ENCODE measurements at regions not wholly inside any gene's neighbourhood (a gene's known extent, or its start where the extent isn't known, plus 50 kb on each side); places are given as distances from the start of the nearest gene placed in this dataset.

DNA sequence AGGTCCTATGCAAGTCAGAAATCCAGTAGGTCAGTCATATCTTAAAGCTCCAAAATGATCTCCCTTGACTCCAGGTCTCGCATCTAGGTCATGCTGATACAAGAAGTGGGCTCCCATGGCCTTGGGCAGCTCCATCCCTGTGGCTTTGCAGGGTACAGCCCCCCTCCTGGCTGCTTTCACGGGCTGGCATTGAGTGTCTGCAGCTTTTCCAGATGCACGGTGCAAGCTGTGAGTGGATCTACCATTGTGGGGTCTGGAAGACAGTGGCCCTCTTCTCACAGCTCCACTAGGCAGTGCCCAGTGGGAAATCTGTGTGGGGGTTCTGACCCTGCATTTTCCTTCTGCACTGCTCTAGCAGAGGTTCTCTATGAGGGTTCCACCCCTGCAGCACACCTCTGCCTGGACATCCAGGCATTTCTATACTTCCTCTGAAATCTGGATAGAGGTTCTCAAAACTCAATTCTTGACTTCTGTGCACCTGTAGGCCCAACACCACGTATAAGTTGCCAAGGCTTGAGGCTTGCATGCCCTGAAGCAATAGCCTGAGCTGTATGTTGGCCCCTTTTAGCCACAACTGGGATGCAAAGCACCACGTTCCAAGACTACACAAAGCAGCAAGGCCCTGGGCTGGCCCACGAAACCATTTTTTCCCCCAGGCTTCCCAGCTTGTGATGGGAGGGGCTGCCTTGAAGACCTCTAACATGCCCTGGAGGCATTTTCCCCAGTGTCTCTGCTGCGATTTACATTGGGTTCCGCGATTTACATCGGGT lies 472.7 kb downstream of the NPHP4 start:
- Histone ChIP-seq H3K27ac (ENCODE audit: low read depth in 1 of 2, low read length in 1 of 2) (no peak overlapping the region), H3K4me1 (ENCODE audit: control insufficient read depth in 2 of 2, insufficient read depth in 2 of 2, low read length in 2 of 2) (no peaks in the 10 kb centered on the region), H3K9me3 (ENCODE audit: control insufficient read depth in 2 of 2, insufficient read depth in 1 of 2, low read length in 1 of 2) (no peaks in the 10 kb centered on the region), H3K27me3 (ENCODE audit: control insufficient read depth in 2 of 2, insufficient read depth in 1 of 2, low read length in 1 of 2) (no peaks in the 10 kb centered on the region), H3K4me3 (ENCODE audit: low read length in 2 of 2) (no peak overlapping the region), H3K36me3 (ENCODE audit: control insufficient read depth in 2 of 2, insufficient read depth in 2 of 2, low read length in 1 of 2) (no peaks in the 10 kb centered on the region)
- no peak for DNase-seq (ENCODE audit: low read depth in 6 of 9, low spot score in 9 of 9)
- 82% methylated on average over 10 of the region's 10 CpGs for WGBS

DNA sequence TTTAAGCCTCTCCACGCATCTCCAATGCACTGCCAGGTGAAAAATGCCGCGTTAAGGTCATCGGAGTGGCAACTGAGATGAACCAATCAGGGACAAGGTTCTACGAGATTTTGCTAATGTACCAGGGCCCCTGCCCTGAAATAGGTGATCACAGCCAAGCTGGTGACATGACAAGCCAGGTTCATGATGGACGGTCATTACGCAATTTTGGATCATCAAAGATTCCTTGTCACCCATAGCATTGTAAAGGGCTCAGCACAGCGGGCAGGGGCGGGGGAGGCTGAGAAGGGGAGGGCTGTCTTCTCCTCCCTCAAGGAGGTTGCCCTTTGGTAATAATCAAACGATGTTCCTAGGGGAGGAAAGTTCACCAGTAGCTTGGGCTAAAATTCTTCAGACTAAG lies 475.5 kb downstream of the NPHP4 start:
- Histone ChIP-seq H3K27me3 (ENCODE audit: control insufficient read depth in 2 of 2, insufficient read depth in 1 of 2, low read length in 1 of 2) (no peaks in the 10 kb centered on the region), H3K36me3 (ENCODE audit: control insufficient read depth in 2 of 2, insufficient read depth in 2 of 2, low read length in 1 of 2) (no peaks in the 10 kb centered on the region), H3K4me3 (ENCODE audit: low read length in 2 of 2) (no peak overlapping the region), H3K27ac (ENCODE audit: low read depth in 1 of 2, low read length in 1 of 2) (no peak overlapping the region), H3K4me1 (ENCODE audit: control insufficient read depth in 2 of 2, insufficient read depth in 2 of 2, low read length in 2 of 2) (no peaks in the 10 kb centered on the region), H3K9me3 (ENCODE audit: control insufficient read depth in 2 of 2, insufficient read depth in 1 of 2, low read length in 1 of 2) (no peaks in the 10 kb centered on the region)
- DNase-seq (ENCODE audit: low read depth in 6 of 9, low spot score in 9 of 9): no peak
- WGBS: 94% methylated on average over 10 of the region's 10 CpGs

DNA sequence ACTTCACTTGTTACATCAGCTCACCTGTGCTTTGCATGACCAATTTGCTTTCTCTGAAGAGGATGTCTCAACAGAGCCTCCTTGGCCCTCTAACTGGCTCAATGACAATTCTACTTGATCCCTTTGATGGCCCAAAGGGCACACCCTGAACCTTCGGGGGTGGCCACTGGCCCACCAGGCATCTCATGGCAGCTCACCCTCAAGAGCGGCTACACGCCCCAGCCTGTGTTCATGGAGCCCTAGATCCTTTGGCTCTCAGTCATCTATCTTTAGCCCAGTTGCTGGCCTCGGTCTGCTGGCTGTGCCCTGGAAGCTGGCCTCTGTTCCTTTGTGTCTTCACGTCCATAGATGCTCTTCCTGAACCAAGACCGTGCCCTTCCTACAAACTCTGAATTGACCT lies 476.7 kb downstream of the NPHP4 start:
- no peaks in the 10 kb centered on the region for H3K36me3 ChIP-seq (ENCODE audit: control insufficient read depth in 2 of 2, insufficient read depth in 2 of 2, low read length in 1 of 2)
- H3K9me3 ChIP-seq (ENCODE audit: control insufficient read depth in 2 of 2, insufficient read depth in 1 of 2, low read length in 1 of 2): no peaks in the 10 kb centered on the region
- DNase-seq (ENCODE audit: low read depth in 6 of 9, low spot score in 9 of 9): no peak
- no peak overlapping the region for H3K27ac ChIP-seq (ENCODE audit: low read depth in 1 of 2, low read length in 1 of 2)
- 93% methylated on average over 6 of the region's 6 CpGs for WGBS
- H3K27me3 ChIP-seq (ENCODE audit: control insufficient read depth in 2 of 2, insufficient read depth in 1 of 2, low read length in 1 of 2): no peaks in the 10 kb centered on the region
- H3K4me3 ChIP-seq (ENCODE audit: low read length in 2 of 2): no peak overlapping the region
- no peaks in the 10 kb centered on the region for H3K4me1 ChIP-seq (ENCODE audit: control insufficient read depth in 2 of 2, insufficient read depth in 2 of 2, low read length in 2 of 2)

DNA sequence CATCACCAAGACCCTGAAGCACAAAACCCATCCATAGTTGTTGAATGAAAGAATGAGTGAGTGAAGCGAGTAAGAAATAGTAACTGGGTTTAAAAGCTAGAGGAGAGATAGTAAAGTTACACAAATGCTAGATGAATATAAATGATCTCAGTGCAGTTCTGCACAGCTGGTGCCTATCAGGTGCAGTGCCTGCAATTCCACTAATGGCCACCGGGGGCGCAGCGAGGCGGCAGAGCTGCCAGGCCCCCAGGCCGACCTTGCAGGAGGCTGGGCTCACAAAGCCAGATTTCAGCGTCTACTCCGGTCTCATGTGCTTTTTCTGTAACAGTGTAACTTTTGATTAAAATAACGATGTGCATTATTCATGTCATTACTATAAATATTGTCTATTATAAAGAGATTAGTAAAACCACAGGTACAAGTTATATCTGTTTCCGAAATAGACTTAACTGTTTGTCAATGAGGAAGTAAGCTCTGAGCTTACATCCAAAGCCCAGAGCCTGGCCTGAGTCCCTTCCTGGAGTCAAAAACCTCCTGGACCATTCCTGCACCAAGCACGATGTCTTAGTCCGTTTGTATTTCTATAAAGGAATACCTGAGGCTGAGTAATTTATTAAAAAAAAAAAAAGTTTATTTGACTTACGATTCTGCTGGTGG lies 477.6 kb downstream of the NPHP4 start:
- no peak overlapping the region for H3K4me3 ChIP-seq (ENCODE audit: low read length in 2 of 2)
- no peak overlapping the region for H3K27ac ChIP-seq (ENCODE audit: low read depth in 1 of 2, low read length in 1 of 2)
- no peaks in the 10 kb centered on the region for H3K4me1 ChIP-seq (ENCODE audit: control insufficient read depth in 2 of 2, insufficient read depth in 2 of 2, low read length in 2 of 2)
- DNase-seq (ENCODE audit: low read depth in 6 of 9, low spot score in 9 of 9): peak in 5 of 9 donors; percentile 19 to 48 (median 23)
- H3K9me3 ChIP-seq (ENCODE audit: control insufficient read depth in 2 of 2, insufficient read depth in 1 of 2, low read length in 1 of 2): no peaks in the 10 kb centered on the region
- 21% methylated on average over 13 of the region's 13 CpGs for WGBS
- H3K36me3 ChIP-seq (ENCODE audit: control insufficient read depth in 2 of 2, insufficient read depth in 2 of 2, low read length in 1 of 2): no peaks in the 10 kb centered on the region
- no peaks in the 10 kb centered on the region for H3K27me3 ChIP-seq (ENCODE audit: control insufficient read depth in 2 of 2, insufficient read depth in 1 of 2, low read length in 1 of 2)

DNA sequence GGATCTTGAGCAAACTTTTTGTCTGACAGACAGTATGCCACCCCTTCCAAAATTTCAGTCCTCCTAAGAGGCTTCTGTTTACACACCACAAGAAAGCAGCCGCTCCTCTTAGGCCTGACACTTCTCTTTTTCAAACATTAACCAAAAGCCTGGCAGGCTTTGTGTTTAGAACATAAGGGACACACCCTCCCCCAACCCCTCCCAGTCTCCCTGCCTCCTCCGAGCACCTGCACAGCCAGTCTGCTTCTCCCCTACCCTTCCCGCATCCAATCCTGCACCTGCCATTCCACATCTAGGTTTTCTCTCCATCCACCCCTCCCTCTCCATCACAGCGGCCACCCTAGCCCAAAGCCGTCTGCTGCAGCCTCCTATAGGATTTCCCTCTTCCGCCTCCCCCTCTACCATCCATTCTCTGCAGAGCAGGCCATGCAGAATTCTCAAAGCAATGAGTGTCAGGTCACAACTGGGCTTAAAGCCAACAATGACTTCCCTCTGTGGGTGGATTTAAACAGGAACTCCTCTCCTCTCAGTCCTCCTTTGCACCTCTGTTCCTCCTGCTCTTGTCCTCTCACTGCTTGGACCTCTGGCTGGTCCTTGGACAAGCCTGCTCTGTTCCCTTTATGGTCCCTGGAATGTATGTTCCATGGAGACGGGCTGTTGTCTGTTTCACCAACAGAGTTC lies 478.2 kb downstream of the NPHP4 start:
- no peaks in the 10 kb centered on the region for H3K36me3 ChIP-seq (ENCODE audit: control insufficient read depth in 2 of 2, insufficient read depth in 2 of 2, low read length in 1 of 2)
- H3K27ac ChIP-seq (ENCODE audit: low read depth in 1 of 2, low read length in 1 of 2): no peak overlapping the region
- H3K4me1 ChIP-seq (ENCODE audit: control insufficient read depth in 2 of 2, insufficient read depth in 2 of 2, low read length in 2 of 2): no peaks in the 10 kb centered on the region
- peak in 1 of 9 donors; percentile 9 for DNase-seq (ENCODE audit: low read depth in 6 of 9, low spot score in 9 of 9)
- WGBS: 43% methylated on average over 7 of the region's 7 CpGs
- H3K27me3 ChIP-seq (ENCODE audit: control insufficient read depth in 2 of 2, insufficient read depth in 1 of 2, low read length in 1 of 2): no peaks in the 10 kb centered on the region
- no peak overlapping the region for H3K4me3 ChIP-seq (ENCODE audit: low read length in 2 of 2)
- no peaks in the 10 kb centered on the region for H3K9me3 ChIP-seq (ENCODE audit: control insufficient read depth in 2 of 2, insufficient read depth in 1 of 2, low read length in 1 of 2)

DNA sequence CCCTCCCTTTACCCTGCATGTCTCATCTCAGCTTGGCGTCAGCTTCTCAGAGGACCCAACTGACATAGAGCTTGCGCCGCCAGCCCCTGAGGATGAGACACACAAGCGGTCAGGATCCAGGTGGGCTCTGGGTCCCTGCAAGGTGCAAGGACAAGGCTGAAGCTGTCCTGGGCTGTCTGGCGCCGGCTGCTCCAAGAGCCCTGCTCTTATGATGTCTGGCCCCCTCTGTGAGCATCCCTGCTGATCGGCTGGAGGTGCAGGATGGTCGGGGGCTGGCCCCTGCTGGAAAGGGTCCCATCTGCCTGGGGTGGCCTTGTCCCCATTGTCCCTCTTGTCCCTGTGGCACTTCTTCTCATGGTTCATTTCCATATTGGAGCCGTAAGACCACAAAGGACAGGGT lies 479.0 kb downstream of the NPHP4 start:
- no peaks in the 10 kb centered on the region for H3K36me3 ChIP-seq (ENCODE audit: control insufficient read depth in 2 of 2, insufficient read depth in 2 of 2, low read length in 1 of 2)
- H3K27ac ChIP-seq (ENCODE audit: low read depth in 1 of 2, low read length in 1 of 2): no peak overlapping the region
- no peaks in the 10 kb centered on the region for H3K9me3 ChIP-seq (ENCODE audit: control insufficient read depth in 2 of 2, insufficient read depth in 1 of 2, low read length in 1 of 2)
- H3K27me3 ChIP-seq (ENCODE audit: control insufficient read depth in 2 of 2, insufficient read depth in 1 of 2, low read length in 1 of 2): no peaks in the 10 kb centered on the region
- H3K4me1 ChIP-seq (ENCODE audit: control insufficient read depth in 2 of 2, insufficient read depth in 2 of 2, low read length in 2 of 2): no peaks in the 10 kb centered on the region
- no peak for DNase-seq (ENCODE audit: low read depth in 6 of 9, low spot score in 9 of 9)
- no peak overlapping the region for H3K4me3 ChIP-seq (ENCODE audit: low read length in 2 of 2)
- 94% methylated on average over 9 of the region's 9 CpGs for WGBS

DNA sequence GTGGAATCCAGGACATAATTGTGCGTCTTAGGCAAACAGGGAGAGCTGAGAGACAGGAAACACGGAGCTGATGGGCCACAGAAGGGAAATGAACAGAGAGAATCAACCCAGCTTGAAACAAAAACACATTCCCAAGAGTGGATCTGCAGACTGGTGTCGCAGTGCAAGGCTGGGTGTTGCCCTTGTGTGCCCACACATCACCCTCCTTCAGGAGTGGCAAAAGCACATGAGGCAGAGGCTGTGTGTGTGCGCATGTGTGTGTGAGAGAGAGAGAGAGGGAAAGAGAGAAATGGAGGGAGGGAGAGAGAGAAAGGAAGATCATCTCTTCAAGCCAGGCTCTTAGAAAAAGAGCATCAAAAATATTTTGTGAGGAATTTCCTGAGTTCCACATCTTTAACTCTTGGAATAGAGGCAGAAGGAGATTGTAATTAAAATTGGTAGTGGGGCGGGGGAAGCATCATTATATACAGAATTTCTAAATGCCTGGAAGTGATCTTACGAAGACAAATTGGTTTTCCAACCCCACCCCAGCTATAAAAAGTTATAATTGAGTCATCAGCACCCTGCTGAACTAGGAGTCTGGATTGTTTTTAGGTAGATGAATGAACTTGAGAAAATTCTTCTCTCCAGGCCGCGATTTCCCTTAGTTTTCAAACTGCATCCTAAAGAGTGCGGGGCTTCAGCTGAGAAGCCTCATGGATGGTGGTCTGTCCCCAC lies 480.7 kb downstream of the NPHP4 start:
- H3K9me3 ChIP-seq (ENCODE audit: control insufficient read depth in 2 of 2, insufficient read depth in 1 of 2, low read length in 1 of 2): no peaks in the 10 kb centered on the region
- no peak overlapping the region for H3K27ac ChIP-seq (ENCODE audit: low read depth in 1 of 2, low read length in 1 of 2)
- 83% methylated on average over 9 of the region's 9 CpGs for WGBS
- DNase-seq (ENCODE audit: low read depth in 6 of 9, low spot score in 9 of 9): no peak
- H3K36me3 ChIP-seq (ENCODE audit: control insufficient read depth in 2 of 2, insufficient read depth in 2 of 2, low read length in 1 of 2): no peaks in the 10 kb centered on the region
- H3K27me3 ChIP-seq (ENCODE audit: control insufficient read depth in 2 of 2, insufficient read depth in 1 of 2, low read length in 1 of 2): no peaks in the 10 kb centered on the region
- peaks cover 0 to 3% of the 10 kb centered on the region in 2 donors for H3K4me1 ChIP-seq (ENCODE audit: control insufficient read depth in 2 of 2, insufficient read depth in 2 of 2, low read length in 2 of 2)
- no peak overlapping the region for H3K4me3 ChIP-seq (ENCODE audit: low read length in 2 of 2)

DNA sequence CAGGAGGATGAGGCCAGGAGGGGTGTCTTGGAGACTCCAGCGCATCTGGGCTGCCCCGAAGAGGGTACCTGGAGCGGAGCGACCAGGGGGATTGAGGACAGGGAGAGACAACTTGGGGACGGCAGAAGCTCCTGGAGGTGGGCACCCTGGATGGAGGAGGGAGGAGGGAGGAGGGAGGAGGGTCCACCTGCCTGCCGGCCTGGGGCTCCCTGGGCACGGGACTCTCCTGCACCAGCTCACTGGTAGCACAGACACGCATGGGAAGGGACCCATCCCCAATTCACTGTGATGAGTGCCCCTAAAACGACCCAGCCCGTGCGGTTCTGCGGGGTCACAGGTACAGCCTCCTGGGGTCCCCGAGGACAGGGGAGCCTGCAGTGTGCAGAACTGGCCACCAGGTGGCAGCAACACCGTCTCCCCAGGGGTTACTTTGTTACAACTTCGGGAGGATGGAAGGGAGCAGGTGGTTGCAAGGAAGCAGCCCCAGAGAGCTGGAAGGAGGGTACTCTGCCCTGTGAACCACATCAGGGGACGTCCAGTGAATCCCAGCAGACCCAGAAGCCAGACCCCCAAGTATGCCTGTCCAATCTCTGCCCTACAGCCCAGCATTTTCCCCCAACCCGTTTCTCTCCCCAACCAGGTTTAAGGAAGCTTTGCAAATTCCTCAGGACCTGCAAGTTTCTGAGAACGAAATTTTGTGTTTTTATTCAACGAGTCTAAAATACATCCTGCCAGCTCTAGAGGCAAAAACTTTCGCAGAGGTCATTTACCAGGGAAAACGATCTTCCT lies 482.4 kb downstream of the NPHP4 start:
- H3K36me3 ChIP-seq (ENCODE audit: control insufficient read depth in 2 of 2, insufficient read depth in 2 of 2, low read length in 1 of 2): no peaks in the 10 kb centered on the region
- H3K27ac ChIP-seq (ENCODE audit: low read depth in 1 of 2, low read length in 1 of 2): no peak overlapping the region
- H3K4me3 ChIP-seq (ENCODE audit: low read length in 2 of 2): no peak overlapping the region
- DNase-seq (ENCODE audit: low read depth in 6 of 9, low spot score in 9 of 9): peak in 5 of 9 donors; percentile 22 to 63 (median 31)
- H3K4me1 ChIP-seq (ENCODE audit: control insufficient read depth in 2 of 2, insufficient read depth in 2 of 2, low read length in 2 of 2): peaks cover 0 to 3% of the 10 kb centered on the region in 2 donors
- whole genome bisulfite sequencing: 40% methylated on average over 21 of the region's 21 CpGs
- H3K27me3 ChIP-seq (ENCODE audit: control insufficient read depth in 2 of 2, insufficient read depth in 1 of 2, low read length in 1 of 2): no peaks in the 10 kb centered on the region
- H3K9me3 ChIP-seq (ENCODE audit: control insufficient read depth in 2 of 2, insufficient read depth in 1 of 2, low read length in 1 of 2): no peaks in the 10 kb centered on the region

All from thymus (tissue), 11 donors.